SK-N-SH (cell line): ENCODE measurements at regions not wholly inside any gene's neighbourhood (a gene's known extent, or its start where the extent isn't known, plus 50 kb on each side); places are given as distances from the start of the nearest gene placed in this dataset.

ENCODE experiments used
- CTCF ChIP-seq: fragments of 200-600 bp; sonication (generic); IDR thresholded peaks from 2 replicates; pipeline ENCODE4 v1.6.1; 2017; ENCODE audit warnings: antibody characterized with exemption, mild to moderate bottlenecking, moderate library complexity
- EP300 ChIP-seq, 2 experiments: IDR thresholded peaks; 2 replicates each; pipeline versions ENCODE4 v1.4.0 to v1.6.1; 2012; ENCODE audit warnings: borderline replicate concordance in 1 of 2, low read depth in 1 of 2, low read length in 1 of 2
- EZH2phosphoT487 ChIP-seq: fragments of 200-600 bp; sonication (generic); IDR thresholded peaks from 2 replicates; pipeline ENCODE4 v1.6.1; 2017; ENCODE audit warnings: low read depth, mixed run types, mild to moderate bottlenecking, antibody characterized with exemption, moderate library complexity, borderline replicate concordance
- FOXJ3 ChIP-seq: sonication (generic); formaldehyde crosslinking; IDR thresholded peaks from 2 replicates; pipeline ENCODE4 v1.5.1; 2020; ENCODE audit warnings: mild to moderate bottlenecking, missing genetic modification reagents
- GATA2 ChIP-seq: sonication (generic); formaldehyde crosslinking; IDR thresholded peaks from 2 replicates; pipeline ENCODE4 v1.5.0; 2020; ENCODE audit warnings: mild to moderate bottlenecking, missing genetic modification reagents
- JUND ChIP-seq: IDR thresholded peaks from 2 replicates; pipeline ENCODE4 v1.4.0; 2012
- NRF1 ChIP-seq: IDR thresholded peaks from 2 replicates; pipeline ENCODE4 v1.6.1; 2012; ENCODE audit warnings: low read depth, mild to moderate bottlenecking, low read length
- RAD21 ChIP-seq: IDR thresholded peaks from 2 replicates; pipeline ENCODE4 v1.6.1; 2012; ENCODE audit warnings: mild to moderate bottlenecking, low read length
- RCOR1 ChIP-seq: fragments of 150-350 bp; IDR thresholded peaks from 2 replicates; pipeline ENCODE4 v1.6.1; 2017; ENCODE audit warnings: antibody characterized with exemption, low read length
- REST ChIP-seq: IDR thresholded peaks from 2 replicates; pipeline ENCODE4 v1.6.1; 2012; ENCODE audit warnings: mild to moderate bottlenecking, low read depth, low read length, moderate library complexity
- SMC3 ChIP-seq: IDR thresholded peaks from 2 replicates; pipeline ENCODE4 v1.6.1; 2012; ENCODE audit warnings: low read depth, low read length, improper control_type of control experiment
- TAF1 ChIP-seq: IDR thresholded peaks from 2 replicates; pipeline ENCODE4 v1.6.1; 2012; ENCODE audit warnings: low read depth, mild to moderate bottlenecking, low read length, moderate library complexity, borderline replicate concordance
- TCF12 ChIP-seq: IDR thresholded peaks from 2 replicates; pipeline ENCODE4 v1.4.0; 2012
- TF ChIP-seq, protein P1 (sequence below): IDR thresholded peaks from 2 replicates; pipeline ENCODE4; 2012

GRCh38 chr10:89915968-89916367 lies 214.6 kb downstream of the KIF20B start:
- no peak for TF ChIP-seq GATA2
- TF ChIP-seq CTCF = no peak
- TF ChIP-seq JUND = no peak
- TF ChIP-seq EP300 (IDR thresholded peaks at IDR 0.05; ENCODE audit: borderline replicate concordance in 1 of 2, low read depth in 1 of 2, low read length in 1 of 2) = no peak
- no peak for TF ChIP-seq SMC3
- no peak for TF ChIP-seq TCF12
- TF ChIP-seq, protein P1, sequence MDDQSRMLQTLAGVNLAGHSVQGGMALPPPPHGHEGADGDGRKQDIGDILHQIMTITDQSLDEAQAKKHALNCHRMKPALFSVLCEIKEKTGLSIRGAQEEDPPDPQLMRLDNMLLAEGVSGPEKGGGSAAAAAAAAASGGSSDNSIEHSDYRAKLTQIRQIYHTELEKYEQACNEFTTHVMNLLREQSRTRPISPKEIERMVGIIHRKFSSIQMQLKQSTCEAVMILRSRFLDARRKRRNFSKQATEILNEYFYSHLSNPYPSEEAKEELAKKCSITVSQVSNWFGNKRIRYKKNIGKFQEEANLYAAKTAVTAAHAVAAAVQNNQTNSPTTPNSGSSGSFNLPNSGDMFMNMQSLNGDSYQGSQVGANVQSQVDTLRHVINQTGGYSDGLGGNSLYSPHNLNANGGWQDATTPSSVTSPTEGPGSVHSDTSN = no peak
- TF ChIP-seq RAD21 = no peak
- no peak for TF ChIP-seq RCOR1
- no peak for TF ChIP-seq NRF1
- TF ChIP-seq EZH2phosphoT487 = no peak
- TF ChIP-seq FOXJ3 (CRISPR knock-in tag) = no peak
- no peak for TF ChIP-seq TAF1
- no peak for TF ChIP-seq REST
